Astrocyte (in vitro differentiated cells and primary cell): ENCODE measurements at regions not wholly inside any gene's neighbourhood (a gene's known extent, or its start where the extent isn't known, plus 50 kb on each side); places are given as distances from the start of the nearest gene placed in this dataset.

ENCODE experiments used
- CTCF ChIP-seq: IDR thresholded peaks from 2 replicates; pipeline ENCODE4 v1.5.1; 2011; ENCODE audit warnings: low read depth, mild to moderate bottlenecking, inconsistent platforms, low read length, moderate library complexity; ENCODE audit not compliant: insufficient read depth
- EZH2 ChIP-seq: IDR thresholded peaks from 2 replicates; pipeline ENCODE4 v1.6.1; 2012; ENCODE audit warnings: mild to moderate bottlenecking, low read length, inconsistent platforms; ENCODE audit not compliant: insufficient read depth

GRCh38 chr6:43887906-43888683 is 118.1 kb downstream of the VEGFA start:
- no peak for TF ChIP-seq CTCF
- no peak for TF ChIP-seq EZH2
